ENCODE measurements at regions not wholly inside any gene's neighbourhood (a gene's known extent, or its start where the extent isn't known, plus 50 kb on each side); places are given as distances from the start of the nearest gene placed in this dataset.

DNA sequence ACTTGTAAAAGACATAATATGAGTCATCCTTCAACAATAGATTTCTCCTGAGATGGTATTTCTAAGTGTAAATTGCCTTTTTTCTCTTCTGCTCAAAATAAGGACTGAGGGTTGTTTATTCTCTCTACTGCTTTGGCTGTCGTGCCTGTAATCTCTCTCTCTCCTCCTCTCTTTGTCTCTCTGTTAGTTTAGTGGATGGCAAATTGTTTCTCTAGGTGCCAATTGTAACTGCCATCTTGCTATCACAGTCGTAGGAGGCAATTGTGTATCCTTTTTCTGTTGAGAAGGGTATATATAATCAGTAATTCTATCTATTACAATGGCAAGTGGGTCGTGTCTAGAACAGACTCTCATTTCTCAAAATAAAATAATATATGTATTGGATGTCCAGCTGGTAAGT is 545.0 kb upstream of the FBXO33 start:
- TF ChIP-seq, protein P1, sequence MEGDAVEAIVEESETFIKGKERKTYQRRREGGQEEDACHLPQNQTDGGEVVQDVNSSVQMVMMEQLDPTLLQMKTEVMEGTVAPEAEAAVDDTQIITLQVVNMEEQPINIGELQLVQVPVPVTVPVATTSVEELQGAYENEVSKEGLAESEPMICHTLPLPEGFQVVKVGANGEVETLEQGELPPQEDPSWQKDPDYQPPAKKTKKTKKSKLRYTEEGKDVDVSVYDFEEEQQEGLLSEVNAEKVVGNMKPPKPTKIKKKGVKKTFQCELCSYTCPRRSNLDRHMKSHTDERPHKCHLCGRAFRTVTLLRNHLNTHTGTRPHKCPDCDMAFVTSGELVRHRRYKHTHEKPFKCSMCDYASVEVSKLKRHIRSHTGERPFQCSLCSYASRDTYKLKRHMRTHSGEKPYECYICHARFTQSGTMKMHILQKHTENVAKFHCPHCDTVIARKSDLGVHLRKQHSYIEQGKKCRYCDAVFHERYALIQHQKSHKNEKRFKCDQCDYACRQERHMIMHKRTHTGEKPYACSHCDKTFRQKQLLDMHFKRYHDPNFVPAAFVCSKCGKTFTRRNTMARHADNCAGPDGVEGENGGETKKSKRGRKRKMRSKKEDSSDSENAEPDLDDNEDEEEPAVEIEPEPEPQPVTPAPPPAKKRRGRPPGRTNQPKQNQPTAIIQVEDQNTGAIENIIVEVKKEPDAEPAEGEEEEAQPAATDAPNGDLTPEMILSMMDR (IDR thresholded peaks at IDR 0.05), result no peak
- no peak for TF ChIP-seq ZFX (IDR thresholded peaks at IDR 0.05; ENCODE audit: borderline replicate concordance)

All from 22Rv1 (cell line).